ENCODE measurements at regions not wholly inside any gene's neighbourhood (a gene's known extent, or its start where the extent isn't known, plus 50 kb on each side); places are given as distances from the start of the nearest gene placed in this dataset.

GRCh38 chr4:77488882-77489281, 116.7 kb upstream of the CXCL13 start:
- no peak for DNase-seq (ENCODE audit: low read depth)
- TF ChIP-seq CTCF (IDR thresholded peaks at IDR 0.05; ENCODE audit: insufficient read depth, low read depth, low read length): no peak
- H3K4me3 ChIP-seq (ENCODE audit: low read depth, low read length): no peak overlapping the region

- H3K4me3 ChIP-seq (ENCODE audit: low read depth, low read length): no peak overlapping the region
- no peak for TF ChIP-seq CTCF (IDR thresholded peaks at IDR 0.05; ENCODE audit: insufficient read depth, low read depth, low read length)
- DNase-seq (ENCODE audit: low read depth): no peak
Observed at GRCh38 chr4:77493120-77493752, 112.4 kb upstream of the CXCL13 start.

GRCh38 chr4:77493829-77494551, 111.6 kb upstream of the CXCL13 start:
- no peak for DNase-seq (ENCODE audit: low read depth)
- no peak overlapping the region for H3K4me3 ChIP-seq (ENCODE audit: low read depth, low read length)
- TF ChIP-seq CTCF (IDR thresholded peaks at IDR 0.05; ENCODE audit: insufficient read depth, low read depth, low read length): no peak

GRCh38 chr4:77496457-77496856, 109.2 kb upstream of the CXCL13 start:
- TF ChIP-seq CTCF (IDR thresholded peaks at IDR 0.05; ENCODE audit: insufficient read depth, low read depth, low read length): no peak
- no peak overlapping the region for H3K4me3 ChIP-seq (ENCODE audit: low read depth, low read length)
- DNase-seq (ENCODE audit: low read depth): no peak

GRCh38 chr4:77500801-77501200, 104.8 kb upstream of the CXCL13 start:
- no peak for DNase-seq (ENCODE audit: low read depth)
- no peak for TF ChIP-seq CTCF (IDR thresholded peaks at IDR 0.05; ENCODE audit: insufficient read depth, low read depth, low read length)

GRCh38 chr4:77501240-77501639, 104.4 kb upstream of the CXCL13 start:
- no peak overlapping the region for H3K4me3 ChIP-seq (ENCODE audit: low read depth, low read length)
- no peak for DNase-seq (ENCODE audit: low read depth)
- TF ChIP-seq CTCF (IDR thresholded peaks at IDR 0.05; ENCODE audit: insufficient read depth, low read depth, low read length): no peak

More at GRCh38 chr4:77500801-77501200, 104.8 kb upstream of the CXCL13 start:
- no peak overlapping the region for H3K4me3 ChIP-seq (ENCODE audit: low read depth, low read length)

Data from fibroblast of villous mesenchyme (primary cell).